ENCODE measurements at regions not wholly inside any gene's neighbourhood (a gene's known extent, or its start where the extent isn't known, plus 50 kb on each side); places are given as distances from the start of the nearest gene placed in this dataset.
"Not testable (repeated sequence)": the region's sequence is repeated elsewhere in the genome, so short reads cannot be mapped to it uniquely, and the experiment has no call there.

DNA sequence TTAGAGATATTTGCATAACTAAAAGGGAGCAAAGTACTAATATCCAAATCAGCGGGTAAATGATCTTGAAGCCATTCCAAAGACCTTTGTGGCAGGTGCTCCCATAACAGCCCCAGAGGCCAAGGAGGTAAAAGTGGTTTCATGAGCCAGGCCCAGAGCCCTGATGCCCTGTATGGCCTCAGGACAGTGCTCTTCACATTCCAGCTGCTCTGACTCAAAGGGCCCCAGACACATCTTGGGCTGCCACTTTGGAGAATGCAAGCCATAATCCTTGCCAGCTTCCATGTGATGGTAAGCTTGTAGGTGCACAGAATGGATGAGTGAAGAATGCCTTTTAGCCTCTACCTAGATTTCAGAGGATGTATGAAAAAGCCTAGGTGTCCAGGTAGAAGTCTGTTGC lies 933.4 kb downstream of the SLC16A7 start:
- ChIA-PET CTCF (no interaction called here), POLR2A (no interaction called here)
- Histone ChIP-seq H3K36me3 (ENCODE audit: control insufficient read depth in 2 of 2, extremely low read depth in 1 of 2, insufficient read depth in 1 of 2, low read length in 1 of 2) (no peaks in the 10 kb centered on the region), H3K27ac (ENCODE audit: low read length) (no peak overlapping the region), H3K4me1 (ENCODE audit: control insufficient read depth in 1 of 2, extremely low read depth in 1 of 2, insufficient read depth in 2 of 2, low read length in 2 of 2) (no peaks in the 10 kb centered on the region), H3K9me3 (no peaks in the 10 kb centered on the region), H3K4me3 (ENCODE audit: control insufficient read depth in 1 of 2, extremely low read depth in 1 of 2, low read length in 1 of 2) (no peak overlapping the region), H3K27me3 (replicated peaks in 1 of 2; ENCODE audit: control insufficient read depth in 2 of 2, extremely low read depth in 1 of 2, insufficient read depth in 2 of 2, low read length in 1 of 2) (no peaks in the 10 kb centered on the region)
- DNase-seq (no peak), ATAC-seq (replicated peaks in 1 of 4) (no peak)
- Mint-ChIP-seq H3K4me3 (no peak overlapping the region), H3K36me3 (no peaks in the 10 kb centered on the region), H3K27me3 (no peaks in the 10 kb centered on the region), H3K27ac (no peak overlapping the region), H3K4me1 (no peaks in the 10 kb centered on the region), H3K9me3 (peaks cover 2 to 8% (median 7%) of the 10 kb centered on the region in 3 donors)
- 100% methylated on average over 1 of the region's 1 CpG for WGBS (ENCODE audit: insufficient coverage)

GRCh38 chr12:60529723-60530122 lies 933.9 kb downstream of the SLC16A7 start:
- Histone ChIP-seq H3K36me3 (ENCODE audit: control insufficient read depth in 2 of 2, extremely low read depth in 1 of 2, insufficient read depth in 1 of 2, low read length in 1 of 2) (no peaks in the 10 kb centered on the region), H3K27me3 (replicated peaks in 1 of 2; ENCODE audit: control insufficient read depth in 2 of 2, extremely low read depth in 1 of 2, insufficient read depth in 2 of 2, low read length in 1 of 2) (no peaks in the 10 kb centered on the region), H3K4me3 (ENCODE audit: control insufficient read depth in 1 of 2, extremely low read depth in 1 of 2, low read length in 1 of 2) (no peak overlapping the region), H3K4me1 (ENCODE audit: control insufficient read depth in 1 of 2, extremely low read depth in 1 of 2, insufficient read depth in 2 of 2, low read length in 2 of 2) (no peaks in the 10 kb centered on the region), H3K27ac (ENCODE audit: low read length) (no peak overlapping the region), H3K9me3 (no peaks in the 10 kb centered on the region)
- Mint-ChIP-seq H3K4me3 (no peak overlapping the region), H3K36me3 (no peaks in the 10 kb centered on the region), H3K27me3 (no peaks in the 10 kb centered on the region), H3K27ac (no peak overlapping the region), H3K9me3 (peaks cover 2 to 8% (median 7%) of the 10 kb centered on the region in 3 donors), H3K4me1 (no peaks in the 10 kb centered on the region)
- ChIA-PET POLR2A (no interaction called here), CTCF (no interaction called here)
- ATAC-seq (replicated peaks in 1 of 4) (no peak), DNase-seq (no peak)
- WGBS (ENCODE audit: insufficient coverage), result no CpG with 5 or more reads among the region's 1 CpG

DNA sequence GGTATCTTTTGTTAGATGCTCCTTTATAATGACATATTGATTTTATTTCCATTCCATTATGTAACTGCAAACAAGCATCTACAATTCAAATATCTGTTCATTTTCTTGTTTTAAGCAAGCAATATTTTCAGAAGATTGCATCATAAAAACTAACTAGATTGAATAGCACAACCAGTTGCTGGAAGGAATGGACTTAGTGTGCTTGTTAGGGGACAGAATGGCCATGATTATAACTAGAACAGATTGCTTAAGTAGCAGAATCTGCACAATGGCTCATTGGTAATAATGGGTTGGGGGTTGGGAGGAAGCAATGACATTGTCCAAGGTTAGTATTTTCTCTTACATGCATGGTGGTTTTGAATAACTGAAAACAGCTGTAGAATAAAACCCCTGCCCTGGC lies 939.5 kb downstream of the SLC16A7 start:
- Histone ChIP-seq H3K27me3 (replicated peaks in 1 of 2; ENCODE audit: control insufficient read depth in 2 of 2, extremely low read depth in 1 of 2, insufficient read depth in 2 of 2, low read length in 1 of 2) (no peaks in the 10 kb centered on the region), H3K27ac (ENCODE audit: low read length) (no peak overlapping the region), H3K36me3 (ENCODE audit: control insufficient read depth in 2 of 2, extremely low read depth in 1 of 2, insufficient read depth in 1 of 2, low read length in 1 of 2) (no peaks in the 10 kb centered on the region), H3K4me3 (ENCODE audit: control insufficient read depth in 1 of 2, extremely low read depth in 1 of 2, low read length in 1 of 2) (no peak overlapping the region), H3K4me1 (ENCODE audit: control insufficient read depth in 1 of 2, extremely low read depth in 1 of 2, insufficient read depth in 2 of 2, low read length in 2 of 2) (no peaks in the 10 kb centered on the region), H3K9me3 (no peaks in the 10 kb centered on the region)
- ATAC-seq (replicated peaks in 1 of 4), result no peak
- Mint-ChIP-seq H3K4me1 (no peaks in the 10 kb centered on the region), H3K27ac (no peak overlapping the region), H3K27me3 (no peaks in the 10 kb centered on the region), H3K9me3 (peaks cover 2 to 5% (median 4%) of the 10 kb centered on the region in 3 donors), H3K36me3 (no peaks in the 10 kb centered on the region), H3K4me3 (no peak overlapping the region)
- no peak for DNase-seq
- ChIA-PET POLR2A (no interaction called here), CTCF (no interaction called here)

DNA sequence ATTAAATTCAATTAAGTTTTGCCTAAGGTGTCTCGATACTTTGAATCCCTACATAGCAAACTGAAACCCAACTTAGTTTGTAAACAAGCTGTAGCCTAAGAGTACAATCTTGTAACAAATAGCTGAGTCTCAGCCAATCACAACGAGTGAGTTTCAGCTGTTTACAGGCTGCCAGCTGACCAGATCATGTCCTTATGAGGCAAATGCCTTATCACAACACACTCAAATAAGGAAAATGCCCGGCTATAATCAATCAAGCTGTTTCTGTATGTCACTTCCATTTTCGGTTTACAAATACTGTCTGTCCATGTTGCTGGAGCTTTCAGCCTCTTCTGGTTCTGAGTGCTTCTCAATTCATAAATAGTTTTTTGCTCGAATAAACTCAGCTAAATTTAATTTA lies 943.8 kb downstream of the SLC16A7 start:
- Mint-ChIP-seq H3K4me3 (no peak overlapping the region), H3K27ac (no peak overlapping the region), H3K36me3 (no peaks in the 10 kb centered on the region), H3K4me1 (no peaks in the 10 kb centered on the region), H3K27me3 (no peaks in the 10 kb centered on the region), H3K9me3 (peaks cover 0 to 7% (median 0%) of the 10 kb centered on the region in 3 donors)
- Histone ChIP-seq H3K36me3 (ENCODE audit: control insufficient read depth in 2 of 2, extremely low read depth in 1 of 2, insufficient read depth in 1 of 2, low read length in 1 of 2) (no peaks in the 10 kb centered on the region), H3K27ac (ENCODE audit: low read length) (no peak overlapping the region), H3K9me3 (peaks cover 3% of the 10 kb centered on the region), H3K4me1 (ENCODE audit: control insufficient read depth in 1 of 2, extremely low read depth in 1 of 2, insufficient read depth in 2 of 2, low read length in 2 of 2) (no peaks in the 10 kb centered on the region), H3K27me3 (replicated peaks in 1 of 2; ENCODE audit: control insufficient read depth in 2 of 2, extremely low read depth in 1 of 2, insufficient read depth in 2 of 2, low read length in 1 of 2) (no peaks in the 10 kb centered on the region), H3K4me3 (ENCODE audit: control insufficient read depth in 1 of 2, extremely low read depth in 1 of 2, low read length in 1 of 2) (no peak overlapping the region)
- POLR2A ChIA-PET, result interaction anchor here in 1 of 2 donors (0.6 kb wide), 1 partner anchor 156 kb away, joined by 3 read pairs; no protein-coding TSS in a partner anchor
- DNase-seq, result no peak
- CTCF ChIA-PET, result no interaction called here
- no peak for ATAC-seq (replicated peaks in 1 of 4)
- WGBS (ENCODE audit: insufficient coverage), result 60% methylated on average over 1 of the region's 5 CpGs

DNA sequence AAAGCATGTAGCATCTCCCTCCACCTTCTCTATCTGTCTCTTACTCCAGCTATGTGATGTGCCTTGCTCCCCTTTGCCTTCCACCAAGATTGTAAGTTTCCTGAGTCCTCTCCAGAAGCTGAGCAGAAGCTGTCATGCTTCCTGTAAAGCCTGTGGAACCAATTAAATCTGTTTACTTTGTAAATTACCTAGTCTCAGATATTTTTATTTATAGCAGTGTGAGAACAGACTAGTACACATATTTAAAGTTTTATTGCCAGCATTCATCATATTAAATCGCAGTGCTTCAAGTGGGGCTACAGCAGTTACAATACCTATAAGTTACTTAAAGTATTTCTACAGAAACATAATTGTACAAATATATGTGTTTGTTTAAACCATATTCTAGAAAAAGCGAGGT lies 973.1 kb downstream of the SLC16A7 start:
- POLR2A ChIA-PET, result no interaction called here
- Histone ChIP-seq H3K4me1 (ENCODE audit: control insufficient read depth in 1 of 2, extremely low read depth in 1 of 2, insufficient read depth in 2 of 2, low read length in 2 of 2) (no peaks in the 10 kb centered on the region), H3K9me3 (no peaks in the 10 kb centered on the region), H3K27ac (ENCODE audit: low read length) (no peak overlapping the region), H3K27me3 (replicated peaks in 1 of 2; ENCODE audit: control insufficient read depth in 2 of 2, extremely low read depth in 1 of 2, insufficient read depth in 2 of 2, low read length in 1 of 2) (no peaks in the 10 kb centered on the region), H3K36me3 (ENCODE audit: control insufficient read depth in 2 of 2, extremely low read depth in 1 of 2, insufficient read depth in 1 of 2, low read length in 1 of 2) (no peaks in the 10 kb centered on the region), H3K4me3 (ENCODE audit: control insufficient read depth in 1 of 2, extremely low read depth in 1 of 2, low read length in 1 of 2) (no peak overlapping the region)
- Mint-ChIP-seq H3K36me3 (no peaks in the 10 kb centered on the region), H3K4me1 (no peaks in the 10 kb centered on the region), H3K9me3 (peaks cover 8 to 15% (median 10%) of the 10 kb centered on the region in 3 donors), H3K27ac (no peak overlapping the region), H3K27me3 (no peaks in the 10 kb centered on the region), H3K4me3 (no peak overlapping the region)
- DNase-seq (no peak), ATAC-seq (replicated peaks in 1 of 4) (no peak)
- no CpG with 5 or more reads among the region's 2 CpGs for WGBS (ENCODE audit: insufficient coverage)
- CTCF ChIA-PET, result no interaction called here

GRCh38 chr12:60577607-60578006 lies 981.8 kb downstream of the SLC16A7 start:
- Mint-ChIP-seq H3K27me3 (no peaks in the 10 kb centered on the region), H3K9me3 (peaks cover 4 to 8% (median 8%) of the 10 kb centered on the region in 3 donors), H3K4me1 (no peaks in the 10 kb centered on the region), H3K36me3 (no peaks in the 10 kb centered on the region), H3K4me3 (no peak overlapping the region), H3K27ac (no peak overlapping the region)
- Histone ChIP-seq H3K36me3 (ENCODE audit: control insufficient read depth in 2 of 2, extremely low read depth in 1 of 2, insufficient read depth in 1 of 2, low read length in 1 of 2) (no peaks in the 10 kb centered on the region), H3K4me1 (ENCODE audit: control insufficient read depth in 1 of 2, extremely low read depth in 1 of 2, insufficient read depth in 2 of 2, low read length in 2 of 2) (no peaks in the 10 kb centered on the region), H3K9me3 (peaks cover 2% of the 10 kb centered on the region), H3K27me3 (replicated peaks in 1 of 2; ENCODE audit: control insufficient read depth in 2 of 2, extremely low read depth in 1 of 2, insufficient read depth in 2 of 2, low read length in 1 of 2) (no peaks in the 10 kb centered on the region), H3K27ac (ENCODE audit: low read length) (no peak overlapping the region), H3K4me3 (ENCODE audit: control insufficient read depth in 1 of 2, extremely low read depth in 1 of 2, low read length in 1 of 2) (no peak overlapping the region)
- no CpG with 5 or more reads among the region's 4 CpGs for WGBS (ENCODE audit: insufficient coverage)
- DNase-seq (no peak), ATAC-seq (replicated peaks in 1 of 4) (no peak)
- POLR2A ChIA-PET, result no interaction called here
- CTCF ChIA-PET, result no interaction called here

GRCh38 chr12:60587664-60588063 lies 991.8 kb downstream of the SLC16A7 start:
- CTCF ChIA-PET; H3K4me3 Mint-ChIP-seq; H3K27ac Mint-ChIP-seq; H3K4me1 ChIP-seq (ENCODE audit: control insufficient read depth in 1 of 2, extremely low read depth in 1 of 2, insufficient read depth in 2 of 2, low read length in 2 of 2); H3K27ac ChIP-seq (ENCODE audit: low read length); POLR2A ChIA-PET; H3K27me3 ChIP-seq (replicated peaks in 1 of 2; ENCODE audit: control insufficient read depth in 2 of 2, extremely low read depth in 1 of 2, insufficient read depth in 2 of 2, low read length in 1 of 2); ATAC-seq (replicated peaks in 1 of 4); H3K4me3 ChIP-seq (ENCODE audit: control insufficient read depth in 1 of 2, extremely low read depth in 1 of 2, low read length in 1 of 2); DNase-seq; H3K36me3 Mint-ChIP-seq; H3K27me3 Mint-ChIP-seq; H3K9me3 ChIP-seq; H3K4me1 Mint-ChIP-seq; H3K36me3 ChIP-seq (ENCODE audit: control insufficient read depth in 2 of 2, extremely low read depth in 1 of 2, insufficient read depth in 1 of 2, low read length in 1 of 2): not testable (repeated sequence)
- H3K9me3 Mint-ChIP-seq, result peaks cover 7 to 24% (median 8%) of the 10 kb centered on the region in 3 donors
- WGBS (ENCODE audit: insufficient coverage), result no CpG with 5 or more reads among the region's 1 CpG

All from T-cell (primary cell).